Osteocyte (in vitro differentiated cells): ENCODE measurements at regions not wholly inside any gene's neighbourhood (a gene's known extent, or its start where the extent isn't known, plus 50 kb on each side); places are given as distances from the start of the nearest gene placed in this dataset.
"Not testable (repeated sequence)": the region's sequence is repeated elsewhere in the genome, so short reads cannot be mapped to it uniquely, and the experiment has no call there.

Experiments used
- DNase-seq: peaks from one replicate; pipeline ENCODE4 v3.0.0; 2021; ENCODE audit warnings: mixed read lengths; ENCODE audit not compliant: unreplicated experiment; ENCODE audit errors: extremely low spot score
- H3K27ac Mint-ChIP-seq: one replicate; pipeline ENCODE4 v1.8.0; 2021; ENCODE audit warnings: mild to moderate bottlenecking, mixed read lengths; ENCODE audit not compliant: unreplicated experiment
- H3K27me3 Mint-ChIP-seq: one replicate; pipeline ENCODE4 v1.8.0; 2021; ENCODE audit warnings: mixed read lengths; ENCODE audit not compliant: unreplicated experiment
- H3K36me3 Mint-ChIP-seq: one replicate; pipeline ENCODE4 v1.8.0; 2021; ENCODE audit warnings: mixed read lengths; ENCODE audit not compliant: unreplicated experiment
- H3K4me1 Mint-ChIP-seq: one replicate; pipeline ENCODE4 v1.8.0; 2021; ENCODE audit warnings: mixed read lengths; ENCODE audit not compliant: unreplicated experiment
- H3K4me3 Mint-ChIP-seq: one replicate; pipeline ENCODE4 v1.8.0; 2021; ENCODE audit warnings: mild to moderate bottlenecking, moderate library complexity, mixed read lengths; ENCODE audit not compliant: unreplicated experiment
- H3K9me3 Mint-ChIP-seq: one replicate; pipeline ENCODE4 v1.8.0; 2021; ENCODE audit warnings: mixed read lengths; ENCODE audit not compliant: unreplicated experiment
- TF ChIP-seq, protein P1 (sequence below): fragments of 200-600 bp; sonication (generic); IDR thresholded peaks from 2 replicates; pipeline ENCODE4 v1.5.0; 2021; ENCODE audit warnings: antibody characterized with exemption, mild to moderate bottlenecking, moderate library complexity

DNA sequence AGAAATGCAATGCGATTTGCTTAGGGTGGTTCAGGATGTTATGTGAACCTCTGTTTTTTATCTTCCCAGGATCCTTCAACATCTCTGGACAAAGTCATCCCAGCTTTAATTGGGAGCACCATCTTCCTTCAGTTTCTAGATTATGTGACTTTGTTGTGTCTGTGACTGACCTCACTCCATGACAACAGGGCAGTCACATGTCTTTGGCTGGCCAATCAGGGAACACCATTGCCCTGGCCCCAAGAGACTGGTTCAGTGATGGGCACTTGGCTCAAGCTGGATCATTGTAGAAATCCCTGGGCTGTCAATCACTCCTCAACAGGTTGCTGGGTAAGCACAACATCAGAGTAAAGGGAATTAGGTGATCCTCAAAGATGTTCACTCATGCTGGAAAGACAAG is 499.7 kb downstream of the XYLT1 start:
- no peak overlapping the region for H3K27ac Mint-ChIP-seq
- H3K36me3 Mint-ChIP-seq, result no peaks in the 10 kb centered on the region
- no peaks in the 10 kb centered on the region for H3K27me3 Mint-ChIP-seq
- H3K4me1 Mint-ChIP-seq, result no peaks in the 10 kb centered on the region
- TF ChIP-seq, protein P1, sequence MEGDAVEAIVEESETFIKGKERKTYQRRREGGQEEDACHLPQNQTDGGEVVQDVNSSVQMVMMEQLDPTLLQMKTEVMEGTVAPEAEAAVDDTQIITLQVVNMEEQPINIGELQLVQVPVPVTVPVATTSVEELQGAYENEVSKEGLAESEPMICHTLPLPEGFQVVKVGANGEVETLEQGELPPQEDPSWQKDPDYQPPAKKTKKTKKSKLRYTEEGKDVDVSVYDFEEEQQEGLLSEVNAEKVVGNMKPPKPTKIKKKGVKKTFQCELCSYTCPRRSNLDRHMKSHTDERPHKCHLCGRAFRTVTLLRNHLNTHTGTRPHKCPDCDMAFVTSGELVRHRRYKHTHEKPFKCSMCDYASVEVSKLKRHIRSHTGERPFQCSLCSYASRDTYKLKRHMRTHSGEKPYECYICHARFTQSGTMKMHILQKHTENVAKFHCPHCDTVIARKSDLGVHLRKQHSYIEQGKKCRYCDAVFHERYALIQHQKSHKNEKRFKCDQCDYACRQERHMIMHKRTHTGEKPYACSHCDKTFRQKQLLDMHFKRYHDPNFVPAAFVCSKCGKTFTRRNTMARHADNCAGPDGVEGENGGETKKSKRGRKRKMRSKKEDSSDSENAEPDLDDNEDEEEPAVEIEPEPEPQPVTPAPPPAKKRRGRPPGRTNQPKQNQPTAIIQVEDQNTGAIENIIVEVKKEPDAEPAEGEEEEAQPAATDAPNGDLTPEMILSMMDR, result no peak
- no peak overlapping the region for H3K4me3 Mint-ChIP-seq
- H3K9me3 Mint-ChIP-seq, result peaks cover 35% of the 10 kb centered on the region
- DNase-seq, result no peak

DNA sequence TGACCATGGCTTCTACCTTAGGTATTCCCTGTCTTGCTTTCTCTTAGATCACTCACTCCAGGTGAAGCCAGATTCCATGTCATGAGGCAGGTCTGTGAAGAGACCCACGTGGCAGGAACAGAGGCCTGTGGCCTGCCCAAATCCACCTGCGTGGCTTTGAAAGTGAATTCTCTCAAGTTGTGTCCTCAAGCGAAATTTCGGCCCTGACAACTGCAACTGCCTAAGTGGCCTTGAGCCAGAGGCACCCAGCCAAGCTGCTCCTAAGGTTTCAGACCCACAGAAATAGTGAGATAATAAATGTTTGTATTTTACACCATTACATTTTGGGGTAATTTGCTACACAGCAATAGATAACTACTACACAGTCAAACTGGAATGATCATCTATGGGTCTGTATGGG is 497.9 kb downstream of the XYLT1 start:
- peaks cover 41% of the 10 kb centered on the region for H3K9me3 Mint-ChIP-seq
- no peak overlapping the region for H3K27ac Mint-ChIP-seq
- H3K4me1 Mint-ChIP-seq, result no peaks in the 10 kb centered on the region
- DNase-seq, result no peak
- H3K4me3 Mint-ChIP-seq, result no peak overlapping the region
- H3K36me3 Mint-ChIP-seq, result no peaks in the 10 kb centered on the region
- H3K27me3 Mint-ChIP-seq, result no peaks in the 10 kb centered on the region
- TF ChIP-seq, protein P1, result no peak

DNA sequence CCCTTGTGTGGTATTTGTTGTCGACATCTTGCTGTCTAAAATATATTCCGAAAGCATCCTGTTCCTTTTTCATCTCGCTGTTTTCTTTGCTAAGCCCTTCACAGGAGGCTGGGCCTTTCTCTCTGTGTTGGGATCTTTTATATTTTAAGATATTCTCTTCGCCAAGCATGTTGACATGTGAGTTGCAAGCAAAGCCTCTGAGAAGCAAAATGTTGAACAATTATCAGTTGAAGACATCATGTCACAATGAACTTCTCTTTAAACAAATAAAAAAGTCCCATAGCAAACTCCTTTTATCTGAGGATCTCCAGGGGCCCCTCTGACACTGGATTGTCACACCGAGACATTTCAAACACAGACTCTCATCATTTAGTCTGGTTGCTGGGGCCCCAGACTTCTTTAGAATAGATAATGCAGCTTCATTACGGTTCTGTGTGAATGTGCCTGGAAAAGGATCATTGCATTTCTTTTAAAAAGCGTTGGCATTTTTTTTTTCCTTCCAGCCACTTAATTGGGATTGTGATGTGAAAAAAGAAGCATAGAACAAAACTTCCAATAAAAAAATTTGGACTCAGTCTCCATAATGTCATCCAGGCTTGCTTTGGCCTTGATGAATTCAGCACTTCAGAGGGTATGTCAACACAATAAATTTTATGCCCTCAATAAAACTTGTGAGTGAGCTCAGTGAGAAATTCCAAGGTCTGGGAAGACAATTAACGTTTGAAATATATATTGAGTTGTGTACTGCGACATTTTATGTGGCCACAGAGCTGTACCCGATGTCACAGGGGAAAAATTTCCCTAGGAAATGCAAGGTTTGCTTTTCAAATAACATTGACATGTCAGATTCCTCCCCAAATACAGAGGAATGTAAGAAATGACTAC is 496.8 kb downstream of the XYLT1 start:
- Mint-ChIP-seq H3K27me3 (no peaks in the 10 kb centered on the region), H3K27ac (no peak overlapping the region), H3K9me3 (peaks cover 38% of the 10 kb centered on the region), H3K4me1 (no peaks in the 10 kb centered on the region), H3K36me3 (no peaks in the 10 kb centered on the region), H3K4me3 (no peak overlapping the region)
- TF ChIP-seq, protein P1, result no peak
- DNase-seq, result no peak

DNA sequence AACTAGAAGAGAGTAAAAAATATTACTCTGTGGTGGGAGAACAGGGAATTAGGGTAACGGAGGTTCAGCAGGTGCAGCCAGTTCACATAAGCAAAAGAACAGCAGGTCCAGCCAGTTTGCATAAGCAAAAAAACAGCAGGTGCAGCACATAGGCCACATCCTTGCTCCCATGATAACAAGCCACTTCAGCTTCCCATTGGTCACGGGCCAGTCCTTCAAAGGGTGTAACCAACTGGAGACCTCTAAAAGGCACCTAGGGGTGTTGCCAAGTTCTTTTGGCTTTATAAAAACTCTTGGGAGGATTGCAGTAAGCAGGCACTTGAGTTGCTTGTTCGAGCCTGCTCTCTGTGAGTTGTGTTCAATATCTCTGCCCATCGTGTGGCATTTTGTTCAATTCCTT is 488.1 kb downstream of the XYLT1 start:
- no peak overlapping the region for H3K4me3 Mint-ChIP-seq
- H3K27ac Mint-ChIP-seq, result no peak overlapping the region
- no peaks in the 10 kb centered on the region for H3K4me1 Mint-ChIP-seq
- TF ChIP-seq, protein P1, result no peak
- no peak for DNase-seq
- H3K36me3 Mint-ChIP-seq, result no peaks in the 10 kb centered on the region
- peaks cover 35% of the 10 kb centered on the region for H3K9me3 Mint-ChIP-seq
- no peaks in the 10 kb centered on the region for H3K27me3 Mint-ChIP-seq

DNA sequence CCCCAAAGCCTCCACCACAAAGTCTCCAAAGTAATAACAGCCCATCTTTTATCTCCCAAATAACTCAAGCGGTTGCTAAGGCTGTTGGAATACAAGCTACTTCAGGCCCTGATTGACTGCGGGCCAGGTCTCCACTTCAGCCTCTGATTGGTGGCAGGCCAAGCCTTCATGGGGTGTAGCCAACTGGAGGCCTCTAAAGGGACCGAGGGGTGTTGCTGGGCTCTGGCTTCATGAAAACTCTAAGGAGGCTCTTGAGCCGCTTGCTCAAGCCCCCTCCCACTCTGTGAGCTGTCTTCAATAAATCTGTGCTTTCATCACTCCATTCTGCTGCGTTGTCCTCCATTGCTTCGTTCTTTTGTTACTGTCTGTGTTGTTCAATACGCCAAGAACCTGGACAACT is 487.2 kb downstream of the XYLT1 start:
- Mint-ChIP-seq H3K27ac (no peak overlapping the region), H3K27me3 (no peaks in the 10 kb centered on the region), H3K4me1 (no peaks in the 10 kb centered on the region), H3K36me3 (no peaks in the 10 kb centered on the region), H3K4me3 (no peak overlapping the region), H3K9me3 (peaks cover 35% of the 10 kb centered on the region)
- DNase-seq, result no peak
- TF ChIP-seq, protein P1, result no peak

DNA sequence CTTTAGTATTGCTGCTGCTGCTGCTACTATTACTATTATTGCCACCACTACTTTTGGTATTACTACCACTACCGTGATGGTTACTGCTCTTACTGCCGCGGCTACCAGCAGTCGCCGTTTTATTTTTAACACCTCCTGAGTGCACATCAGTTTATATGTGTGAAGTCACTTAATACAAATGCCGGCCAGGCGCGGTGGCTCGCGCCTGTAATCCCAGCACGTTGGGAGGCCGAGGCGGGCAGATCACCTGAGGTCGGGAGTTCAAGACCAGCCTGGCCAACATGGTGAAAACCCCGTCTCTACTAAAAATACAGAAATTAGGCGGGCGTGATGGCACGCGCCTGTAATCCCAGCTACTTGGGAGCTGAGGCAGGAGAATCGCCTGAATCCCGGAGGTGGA is 486.7 kb downstream of the XYLT1 start:
- not testable (repeated sequence) for H3K27ac Mint-ChIP-seq, DNase-seq, H3K4me1 Mint-ChIP-seq, H3K36me3 Mint-ChIP-seq, H3K4me3 Mint-ChIP-seq, H3K27me3 Mint-ChIP-seq
- peaks cover 40% of the 10 kb centered on the region for H3K9me3 Mint-ChIP-seq
